ENCODE measurements at regions not wholly inside any gene's neighbourhood (a gene's known extent, or its start where the extent isn't known, plus 50 kb on each side); places are given as distances from the start of the nearest gene placed in this dataset.

GRCh38 chr1:60571811-60572210 is 498.2 kb upstream of the C1orf87 start:
- no peak overlapping the region for H3K27ac ChIP-seq
- ChIA-PET POLR2A (ENCODE audit: low non-redundant PET) (no interaction called here), CTCF (interaction anchor here (0.7 kb wide), 1 partner anchor 57 kb away, joined by 3 read pairs; no protein-coding TSS in a partner anchor)
- DNase-seq (ENCODE audit: low spot score), result no peak
- TF ChIP-seq CTCF (conservative IDR thresholded peaks at IDR 0.05; ENCODE audit: low read depth), result no peak

GRCh38 chr1:60569189-60569588 is 495.6 kb upstream of the C1orf87 start:
- no peak for TF ChIP-seq CTCF (conservative IDR thresholded peaks at IDR 0.05; ENCODE audit: low read depth)
- peak; percentile 45 for DNase-seq (ENCODE audit: low spot score)
- ChIA-PET POLR2A (ENCODE audit: low non-redundant PET) (no interaction called here), CTCF (interaction anchor here (0.5 kb wide), 1 partner anchor 353 kb away, joined by 4 read pairs; no protein-coding TSS in a partner anchor)
- H3K27ac ChIP-seq, result no peak overlapping the region

- CTCF ChIA-PET, result no interaction called here
- TF ChIP-seq CTCF (conservative IDR thresholded peaks at IDR 0.05; ENCODE audit: low read depth), result no peak
- POLR2A ChIA-PET (ENCODE audit: low non-redundant PET), result no interaction called here
These were observed 493.7 kb upstream of the C1orf87 start for GRCh38 chr1:60567256-60567655.

GRCh38 chr1:60564916-60565750 is 491.6 kb upstream of the C1orf87 start:
- ChIA-PET CTCF (interaction anchor here (0.6 kb wide), 2 partner anchors 17 to 1941 kb away, joined by 3 to 5 read pairs; no protein-coding TSS in a partner anchor), POLR2A (ENCODE audit: low non-redundant PET) (no interaction called here)
- no peak overlapping the region for H3K27ac ChIP-seq

More at GRCh38 chr1:60567256-60567655, 493.7 kb upstream of the C1orf87 start:
- no peak for DNase-seq (ENCODE audit: low spot score)
- no peak overlapping the region for H3K27ac ChIP-seq

GRCh38 chr1:60563777-60564535 is 490.4 kb upstream of the C1orf87 start:
- CTCF ChIA-PET, result interaction anchor here (0.6 to 0.7 kb wide), 2 partner anchors 18 to 198 kb away, joined by 3 read pairs; no protein-coding TSS in a partner anchor
- POLR2A ChIA-PET (ENCODE audit: low non-redundant PET), result no interaction called here
- no peak for DNase-seq (ENCODE audit: low spot score)
- no peak overlapping the region for H3K27ac ChIP-seq
- TF ChIP-seq CTCF (conservative IDR thresholded peaks at IDR 0.05; ENCODE audit: low read depth), result no peak

More at GRCh38 chr1:60564916-60565750, 491.6 kb upstream of the C1orf87 start:
- no peak for DNase-seq (ENCODE audit: low spot score)
- no peak for TF ChIP-seq CTCF (conservative IDR thresholded peaks at IDR 0.05; ENCODE audit: low read depth)

- CTCF ChIA-PET, result interaction anchor here (0.7 kb wide), 1 partner anchor 9 kb away, joined by 3 read pairs; no protein-coding TSS in a partner anchor
- no peak for TF ChIP-seq CTCF (conservative IDR thresholded peaks at IDR 0.05; ENCODE audit: low read depth)
- no peak overlapping the region for H3K27ac ChIP-seq
- DNase-seq (ENCODE audit: low spot score), result no peak
- POLR2A ChIA-PET (ENCODE audit: low non-redundant PET), result no interaction called here
These were observed 489.2 kb upstream of the C1orf87 start for GRCh38 chr1:60562740-60563139.
